HFF-Myc (cell line): ENCODE measurements at regions not wholly inside any gene's neighbourhood (a gene's known extent, or its start where the extent isn't known, plus 50 kb on each side); places are given as distances from the start of the nearest gene placed in this dataset.

ENCODE experiments used
- DNase-seq: peaks from one replicate; pipeline ENCODE4 v3.0.0-alpha.2; 2011; ENCODE audit warnings: low read depth; ENCODE audit errors: extremely low read depth
- H3K4me3 ChIP-seq: replicated peaks from 2 replicates; pipeline ENCODE4 v1.5.1; 2011; ENCODE audit warnings: low read depth, mild to moderate bottlenecking, control low read depth, low read length
- CTCF ChIP-seq: IDR thresholded peaks from 2 replicates; pipeline ENCODE4 v1.5.1; 2012; ENCODE audit warnings: mild to moderate bottlenecking, low read depth, low read length, control low read depth; ENCODE audit errors: missing control alignments

GRCh38 chr11:15406851-15407351, 292.2 kb downstream of the INSC start:
- no peak for DNase-seq
- no peak for TF ChIP-seq CTCF

DNA sequence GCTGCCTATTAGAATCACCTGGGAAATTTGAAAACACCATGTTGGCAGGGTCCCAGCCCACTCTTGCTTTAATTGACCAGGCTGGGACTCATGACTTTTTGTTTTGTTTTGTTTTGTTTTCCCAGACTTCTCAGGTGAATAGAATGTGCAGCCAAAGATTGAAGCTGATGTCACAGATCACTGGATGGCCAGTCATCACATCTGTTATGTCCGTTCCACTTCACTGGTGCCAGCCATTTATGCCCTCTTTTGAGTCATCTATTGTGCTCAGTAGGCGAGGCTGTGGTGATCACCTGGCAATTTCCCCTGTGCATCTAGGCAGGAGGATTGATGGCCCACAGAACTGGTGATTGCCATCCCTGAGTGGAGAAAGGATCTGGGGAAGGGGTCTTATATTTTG, 297.3 kb downstream of the INSC start:
- TF ChIP-seq CTCF: no peak
- no peak for DNase-seq
- H3K4me3 ChIP-seq: no peak overlapping the region

More at GRCh38 chr11:15406851-15407351, 292.2 kb downstream of the INSC start:
- no peak overlapping the region for H3K4me3 ChIP-seq

GRCh38 chr11:15418921-15419320, 304.2 kb downstream of the INSC start:
- no peak for TF ChIP-seq CTCF
- no peak for DNase-seq
- no peak overlapping the region for H3K4me3 ChIP-seq

- H3K4me3 ChIP-seq: no peak overlapping the region
- no peak for DNase-seq
- TF ChIP-seq CTCF: no peak
Observed at GRCh38 chr11:15419696-15420095, 305.0 kb downstream of the INSC start.

- no peak for DNase-seq
- H3K4me3 ChIP-seq: no peak overlapping the region
- no peak for TF ChIP-seq CTCF
Observed at GRCh38 chr11:15430381-15430780, 315.7 kb downstream of the INSC start.

DNA sequence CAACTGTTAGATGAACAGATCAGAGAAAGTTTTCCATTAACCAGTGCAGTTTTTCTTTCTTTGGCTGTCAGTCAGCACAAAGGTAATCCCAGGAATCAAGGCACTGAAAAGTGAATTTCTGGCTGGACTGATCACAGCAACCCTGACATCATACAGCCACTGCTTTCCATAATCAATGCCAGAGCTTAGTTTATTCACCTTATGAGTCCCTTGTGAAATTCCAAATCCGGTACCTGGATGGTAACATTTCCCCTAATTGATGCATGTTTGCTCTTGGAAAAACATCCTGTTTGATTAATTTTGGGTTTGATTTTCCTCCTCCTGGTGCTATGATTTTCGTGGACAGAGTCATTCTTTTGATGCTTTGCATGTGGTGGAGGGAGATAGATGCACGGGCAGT, 319.8 kb downstream of the INSC start:
- DNase-seq: no peak
- H3K4me3 ChIP-seq: no peak overlapping the region
- TF ChIP-seq CTCF: no peak

DNA sequence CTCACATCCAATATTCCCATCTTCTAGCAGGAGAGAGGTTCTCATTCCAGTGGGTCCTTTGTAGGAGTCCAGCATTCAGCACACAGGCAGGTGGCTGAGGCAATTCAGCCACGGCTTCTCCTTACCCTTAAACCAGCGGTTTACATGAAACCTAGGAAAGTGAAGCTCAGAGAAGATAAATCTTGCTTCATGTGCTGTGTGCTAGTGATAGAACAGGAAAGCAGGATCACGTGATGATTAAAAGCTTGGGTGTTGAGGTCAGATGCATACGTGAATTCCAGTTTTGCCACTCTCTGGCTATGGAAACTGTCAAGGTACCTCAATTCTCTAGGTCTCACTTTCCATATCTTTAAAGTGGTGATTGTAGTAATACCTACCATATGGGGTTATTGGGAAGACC, 331.6 kb downstream of the INSC start:
- DNase-seq: no peak
- no peak for TF ChIP-seq CTCF
- H3K4me3 ChIP-seq: no peak overlapping the region
